Prostate gland (tissue), 2 donors: ENCODE measurements at regions not wholly inside any gene's neighbourhood (a gene's known extent, or its start where the extent isn't known, plus 50 kb on each side); places are given as distances from the start of the nearest gene placed in this dataset.

Experiments
- DNase-seq: peaks from one replicate; pipeline ENCODE4 v3.0.0-alpha.2; 2019; ENCODE audit warnings: low spot score
- H3K27ac ChIP-seq, 2 donors: fragments of 200-600 bp; sonication (generic); 2 replicates each; pipeline ENCODE4 v1.5.1; 2017 to 2019
- H3K27me3 ChIP-seq: fragments of 200-600 bp; sonication (generic); replicated peaks from 2 replicates; pipeline ENCODE4 v1.5.1; 2019; ENCODE audit not compliant: insufficient read depth
- H3K36me3 ChIP-seq, 2 donors: fragments of 200-600 bp; sonication (generic); 1 replicate in 1 of 2; 2 replicates in 1 of 2; pipeline versions ENCODE4 v1.5.1 to v1.8.1; 2017 to 2019
- H3K4me1 ChIP-seq: fragments of 200-600 bp; sonication (generic); replicated peaks from 2 replicates; pipeline ENCODE4 v1.5.1; 2019
- H3K4me3 ChIP-seq, 2 donors: fragments of 200-600 bp; sonication (generic); 2 replicates each; pipeline ENCODE4 v1.5.1; 2017 to 2019
- H3K9me3 ChIP-seq: fragments of 200-600 bp; sonication (generic); 2 replicates; pipeline ENCODE4 v1.5.1; 2017
- CTCF ChIP-seq, 4 experiments: fragments of 200-600 bp in 2 of 4; fragments of 450-650 bp in 2 of 4; sonication (generic) in 2 of 4; IDR thresholded peaks; 1 replicate in 3 of 4; 2 replicates in 1 of 4; pipeline ENCODE4 v1.5.1; 2016 to 2019; ENCODE audit warnings: antibody characterized with exemption in 4 of 4, mild to moderate bottlenecking in 2 of 4, moderate library complexity in 2 of 4
- POLR2A ChIP-seq: fragments of 450-650 bp; IDR thresholded peaks from one replicate; pipeline ENCODE4 v1.6.1; 2016; ENCODE audit warnings: antibody characterized with exemption, mild to moderate bottlenecking
- POLR2AphosphoS5 ChIP-seq: sonication (generic); formaldehyde crosslinking; IDR thresholded peaks from one replicate; pipeline ENCODE4 v1.6.1; 2017; ENCODE audit warnings: antibody characterized with exemption
- WGBS: methylation state at CpG from one replicate; pipeline ENCODE4 v1.1.5; 2018; 5-methylcytosine and 5-hydroxymethylcytosine counted together
- intact Hi-C: fragments of 100-400 bp; cut with DNase I; formaldehyde crosslinking; loops from one replicate; pipeline ENCODE4 v1.14.2; 2022

- TF ChIP-seq POLR2A (no peak), POLR2AphosphoS5 (no peak), CTCF (IDR thresholded peaks at IDR 0.05) (no peak)
- no peak overlapping the region for H3K4me3 ChIP-seq
- no peaks in the 10 kb centered on the region for H3K36me3 ChIP-seq
- no peak for DNase-seq
- no peaks in the 10 kb centered on the region for H3K27me3 ChIP-seq
- 87% methylated on average over 4 of the region's 4 CpGs for WGBS
- no peaks in the 10 kb centered on the region for H3K4me1 ChIP-seq
- H3K27ac ChIP-seq, result no peak overlapping the region
- no peaks in the 10 kb centered on the region for H3K9me3 ChIP-seq
- intact Hi-C loops, result no loop called here
Measured at GRCh38 chr2:5392658-5393057, 299.5 kb upstream of the SOX11 start.

- Histone ChIP-seq H3K36me3 (no peaks in the 10 kb centered on the region), H3K9me3 (no peaks in the 10 kb centered on the region), H3K27me3 (no peaks in the 10 kb centered on the region), H3K4me1 (no peaks in the 10 kb centered on the region), H3K27ac (no peak overlapping the region), H3K4me3 (no peak overlapping the region)
- DNase-seq, result no peak
- 40% methylated on average over 2 of the region's 2 CpGs for WGBS
- TF ChIP-seq POLR2AphosphoS5 (no peak), POLR2A (no peak), CTCF (IDR thresholded peaks at IDR 0.05) (no peak)
- intact Hi-C loops, result no loop called here
Measured at GRCh38 chr2:5393474-5393873, 298.7 kb upstream of the SOX11 start.

- Histone ChIP-seq H3K9me3 (no peaks in the 10 kb centered on the region), H3K27ac (no peak overlapping the region), H3K27me3 (no peaks in the 10 kb centered on the region), H3K36me3 (no peaks in the 10 kb centered on the region), H3K4me1 (no peaks in the 10 kb centered on the region), H3K4me3 (no peak overlapping the region)
- intact Hi-C loops, result no loop called here
- TF ChIP-seq CTCF (IDR thresholded peaks at IDR 0.05), result no peak
- TF ChIP-seq POLR2AphosphoS5, result no peak
- no peak for TF ChIP-seq POLR2A
- no peak for DNase-seq
- 40% methylated on average over 5 of the region's 5 CpGs for WGBS
Measured at GRCh38 chr2:5394223-5394622, 298.0 kb upstream of the SOX11 start.

GRCh38 chr2:5401115-5401657, 291.0 kb upstream of the SOX11 start:
- Histone ChIP-seq H3K27ac (no peak overlapping the region), H3K4me1 (no peaks in the 10 kb centered on the region), H3K27me3 (no peaks in the 10 kb centered on the region), H3K4me3 (no peak overlapping the region), H3K9me3 (no peaks in the 10 kb centered on the region), H3K36me3 (no peaks in the 10 kb centered on the region)
- 68% methylated on average over 9 of the region's 9 CpGs for WGBS
- intact Hi-C loops, result no loop called here
- no peak for TF ChIP-seq POLR2AphosphoS5
- no peak for TF ChIP-seq POLR2A
- no peak for TF ChIP-seq CTCF (IDR thresholded peaks at IDR 0.05)
- DNase-seq, result no peak

GRCh38 chr2:5403392-5403791, 288.8 kb upstream of the SOX11 start:
- Histone ChIP-seq H3K36me3 (no peaks in the 10 kb centered on the region), H3K27ac (no peak overlapping the region), H3K27me3 (no peaks in the 10 kb centered on the region), H3K4me3 (no peak overlapping the region), H3K9me3 (no peaks in the 10 kb centered on the region), H3K4me1 (no peaks in the 10 kb centered on the region)
- 77% methylated on average over 6 of the region's 6 CpGs for WGBS
- intact Hi-C loops, result no loop called here
- DNase-seq, result no peak
- TF ChIP-seq CTCF (IDR thresholded peaks at IDR 0.05) (no peak), POLR2A (no peak), POLR2AphosphoS5 (no peak)
